NAMALWA (cell line): ENCODE measurements at regions not wholly inside any gene's neighbourhood (a gene's known extent, or its start where the extent isn't known, plus 50 kb on each side); places are given as distances from the start of the nearest gene placed in this dataset.
"Not testable (repeated sequence)": the region's sequence is repeated elsewhere in the genome, so short reads cannot be mapped to it uniquely, and the experiment has no call there.

Experiments used
- DNase-seq: peaks from one replicate; pipeline ENCODE4 v3.0.0-alpha.2; 2015; ENCODE audit warnings: low spot score

DNA sequence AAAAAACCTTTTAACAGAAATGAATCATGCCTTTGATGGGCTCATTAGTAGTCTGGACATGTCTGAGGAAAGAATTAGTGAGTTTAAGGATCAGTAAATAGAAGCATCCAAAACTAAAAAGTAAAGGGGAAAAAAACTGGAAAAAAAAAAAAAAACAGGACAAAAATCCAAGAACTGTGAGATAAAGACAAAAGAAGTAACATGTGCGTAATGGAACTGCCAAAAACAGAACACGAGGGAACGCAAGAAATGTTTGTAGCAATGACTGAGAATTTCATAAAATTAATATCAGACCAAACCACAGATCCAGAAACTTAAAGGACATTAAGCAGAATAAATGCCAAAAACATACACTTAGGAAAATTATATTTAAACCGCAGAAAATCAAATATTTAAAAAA, 77.4 kb downstream of the MS4A13 start:
- no peak for DNase-seq

DNA sequence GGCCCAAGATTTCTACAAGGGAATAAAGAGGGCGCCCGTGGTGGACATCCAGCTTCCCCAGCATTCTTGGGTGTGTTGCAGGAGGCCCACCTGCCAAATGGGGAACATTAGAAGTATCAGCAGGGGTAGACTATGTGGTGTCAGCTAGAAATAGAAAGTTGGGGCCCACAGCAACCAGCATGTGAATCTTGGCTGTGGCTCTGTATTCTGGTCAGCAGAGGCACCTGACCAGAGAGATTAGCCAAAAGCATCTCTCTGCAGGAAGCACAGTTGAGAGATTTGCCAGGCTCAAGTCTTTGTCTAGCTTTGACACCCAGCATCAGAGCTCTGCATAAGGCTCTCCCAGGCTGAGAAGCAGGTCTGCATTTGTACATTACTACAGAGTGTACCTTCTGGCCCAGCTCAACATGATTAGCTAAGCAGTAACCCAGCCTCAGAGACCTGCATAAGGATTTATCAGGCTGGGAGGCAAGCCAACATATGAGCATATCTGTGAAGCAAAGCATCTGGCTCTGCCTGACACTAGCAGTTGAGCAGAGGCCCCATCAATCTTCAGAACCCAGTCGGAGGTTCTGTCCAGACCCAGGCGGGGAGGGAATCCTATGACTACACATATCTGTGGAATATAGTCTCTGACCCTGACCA, 79.9 kb downstream of the MS4A13 start:
- no peak for DNase-seq

DNA sequence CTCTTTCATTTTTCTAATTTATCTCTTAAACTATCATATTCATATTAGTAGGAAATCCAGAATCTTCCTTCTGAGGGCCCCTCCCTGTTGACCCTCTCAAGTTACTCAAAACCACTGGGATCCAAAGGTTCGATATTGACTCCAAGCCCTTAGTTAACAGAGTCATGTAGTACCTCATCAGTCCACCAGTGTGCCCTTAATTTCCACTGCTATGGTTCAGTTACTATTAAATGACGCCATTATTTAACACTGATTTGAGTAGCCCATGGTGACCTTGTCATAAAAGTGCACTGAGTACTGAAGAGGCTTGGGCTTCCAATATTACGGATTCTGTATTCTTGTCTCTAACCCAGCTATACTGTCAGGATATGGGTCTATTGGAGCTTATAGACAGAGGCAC, 91.9 kb upstream of the MS4A8 start:
- DNase-seq, result no peak

DNA sequence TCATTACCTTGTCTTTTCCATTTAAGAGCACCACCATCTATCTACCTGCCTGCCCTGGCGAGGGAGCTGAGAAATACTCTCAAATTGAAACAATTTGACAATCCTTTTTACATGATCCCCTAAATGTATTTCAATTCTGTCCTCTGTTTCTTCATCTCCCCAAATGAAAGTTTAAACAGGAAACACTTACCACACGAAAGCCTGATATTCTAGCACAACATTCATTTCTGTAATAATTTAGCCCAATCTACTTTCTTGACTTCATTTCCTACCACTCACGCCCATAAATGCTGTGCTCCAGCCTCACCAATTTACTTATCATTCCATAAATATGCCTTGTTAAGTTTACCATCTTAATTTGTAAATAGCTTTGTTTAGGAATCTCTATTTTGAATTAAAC, 89.8 kb upstream of the MS4A8 start:
- no peak for DNase-seq

DNA sequence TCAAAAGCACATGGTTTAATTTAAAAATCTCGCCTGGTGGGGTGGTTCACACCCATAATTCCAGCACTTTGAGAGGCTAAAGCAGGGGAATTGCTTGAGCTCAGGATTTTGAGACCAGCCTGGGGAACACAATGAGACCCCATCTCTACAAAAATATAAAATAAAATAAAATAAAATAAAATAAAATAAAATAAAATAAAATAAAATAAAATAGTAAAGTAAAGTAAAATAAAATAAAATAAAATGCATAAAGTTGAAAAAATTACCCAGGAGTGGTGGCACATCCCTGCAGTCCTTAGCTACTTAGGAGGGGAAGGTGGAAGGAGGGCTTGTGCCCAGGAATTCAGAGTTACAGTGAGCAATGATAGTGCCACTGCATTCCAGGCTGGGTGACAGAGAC, 88.7 kb upstream of the MS4A8 start:
- no peak for DNase-seq

DNA sequence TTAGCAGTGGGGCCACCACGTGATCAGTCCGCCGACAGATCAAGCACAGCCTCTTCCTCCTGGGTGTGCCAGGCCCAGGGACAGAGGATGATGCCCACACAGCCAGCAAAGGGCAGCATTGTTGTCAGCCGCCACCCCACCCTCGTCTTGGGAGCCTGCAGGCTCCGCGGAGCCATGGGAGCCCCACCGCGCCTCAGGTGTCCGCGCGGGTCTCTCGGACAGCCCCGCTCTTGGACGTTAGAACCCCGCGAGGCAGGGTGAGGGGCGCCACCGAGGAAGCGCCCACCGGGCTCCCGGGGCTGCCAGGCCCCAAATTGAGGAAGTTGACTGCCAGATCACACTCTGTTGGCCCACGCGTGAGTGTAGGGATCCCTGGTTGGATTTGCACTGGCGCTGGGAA, 83.9 kb upstream of the MS4A8 start:
- DNase-seq, result no peak

DNA sequence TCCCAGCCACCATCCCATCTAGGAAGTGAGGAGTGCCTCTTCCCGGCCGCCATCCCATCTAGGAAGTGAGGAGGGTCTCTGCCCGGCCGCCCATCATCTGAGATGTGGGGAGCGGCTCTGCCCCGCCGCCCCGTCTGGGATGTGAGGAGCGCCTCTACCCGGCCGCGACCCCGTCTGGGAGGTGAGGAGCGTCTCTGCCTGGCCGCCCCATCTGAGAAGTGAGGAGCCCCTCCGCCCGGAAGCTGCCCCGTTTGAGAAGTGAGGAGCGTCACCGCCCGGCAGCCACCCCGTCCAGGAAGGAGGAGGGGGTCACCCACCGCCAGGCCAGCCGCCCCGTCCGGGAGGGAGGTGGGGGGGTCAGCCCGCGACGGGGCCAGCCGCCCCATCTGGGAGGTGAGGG, 77.5 kb upstream of the MS4A8 start:
- not testable (repeated sequence) for DNase-seq

DNA sequence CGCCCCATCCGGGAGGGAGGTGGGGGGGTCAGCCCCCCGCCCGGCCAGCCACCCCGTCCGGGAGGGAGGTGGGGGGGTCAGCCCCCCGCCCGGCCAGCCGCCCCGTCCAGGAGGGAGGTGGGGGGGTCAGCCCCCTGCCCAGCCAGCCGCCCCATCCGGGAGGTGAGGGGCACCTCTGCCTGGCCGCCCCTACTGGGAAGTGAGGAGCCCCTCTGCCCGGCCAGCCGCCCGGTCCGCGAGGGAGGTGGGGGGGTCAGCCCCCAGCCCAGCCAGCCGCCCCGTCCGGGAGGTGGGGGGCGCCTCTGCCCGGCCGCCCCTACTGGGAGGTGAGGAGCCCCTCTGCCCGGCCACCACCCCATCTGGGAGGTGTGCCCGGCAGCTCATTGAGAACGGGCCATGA, 76.6 kb upstream of the MS4A8 start:
- DNase-seq, result not testable (repeated sequence)

DNA sequence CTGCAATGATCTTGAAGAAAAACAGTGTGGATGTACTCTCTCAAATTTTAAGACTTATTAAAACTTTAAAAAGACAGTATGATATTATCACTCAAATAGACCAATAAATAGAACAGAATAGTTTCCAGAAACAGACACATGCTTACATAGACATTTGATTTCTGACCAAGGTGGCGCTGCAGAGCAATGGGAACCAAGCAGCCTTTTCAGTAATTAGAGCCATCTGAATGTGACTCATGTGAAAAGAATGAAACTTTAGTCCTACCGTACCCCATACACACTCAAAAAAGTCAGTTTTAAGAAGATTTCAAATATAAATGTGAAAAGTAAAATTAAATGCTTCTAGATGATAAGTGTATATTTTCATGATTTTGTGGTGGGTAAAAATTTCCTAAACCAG, 74.2 kb upstream of the MS4A8 start:
- peak; percentile 47 for DNase-seq

DNA sequence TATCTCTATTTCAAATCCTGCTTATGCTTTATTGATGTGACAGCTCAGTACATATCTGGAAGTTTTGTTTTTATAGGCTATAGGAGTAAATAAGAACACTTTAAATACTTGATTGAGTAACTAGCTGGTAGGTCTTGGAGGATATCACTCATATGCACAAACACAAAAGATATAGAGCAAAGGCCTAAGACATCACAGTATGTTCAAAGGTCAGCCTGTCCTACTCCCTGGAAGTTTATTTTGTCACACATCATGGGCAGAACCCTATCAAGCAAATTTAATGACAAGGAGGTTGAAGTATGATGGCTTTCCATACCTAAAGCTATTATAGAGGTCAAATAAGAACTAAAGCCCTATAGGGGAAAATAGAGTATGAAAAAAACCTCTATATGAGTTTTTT, 70.0 kb upstream of the MS4A8 start:
- no peak for DNase-seq

DNA sequence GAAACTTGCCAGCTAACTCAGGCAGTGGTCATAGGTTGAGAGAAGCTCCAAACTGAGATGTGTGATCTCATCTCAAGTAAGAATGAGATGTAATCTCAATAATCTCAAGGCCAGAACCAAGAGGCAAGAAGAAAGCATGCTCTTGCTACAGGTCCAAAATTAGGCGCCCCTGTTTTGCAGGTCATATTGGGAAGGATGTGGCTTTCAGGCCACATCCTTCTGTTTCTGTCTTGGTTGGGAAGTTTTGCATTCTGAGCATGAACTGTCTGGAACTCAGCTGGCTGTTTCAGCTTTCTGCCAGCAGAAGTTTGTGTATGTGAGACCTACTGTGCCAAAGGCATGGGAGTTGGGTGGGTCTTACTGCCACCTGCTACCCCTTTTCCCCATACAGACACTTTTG, 67.5 kb upstream of the MS4A8 start:
- no peak for DNase-seq

DNA sequence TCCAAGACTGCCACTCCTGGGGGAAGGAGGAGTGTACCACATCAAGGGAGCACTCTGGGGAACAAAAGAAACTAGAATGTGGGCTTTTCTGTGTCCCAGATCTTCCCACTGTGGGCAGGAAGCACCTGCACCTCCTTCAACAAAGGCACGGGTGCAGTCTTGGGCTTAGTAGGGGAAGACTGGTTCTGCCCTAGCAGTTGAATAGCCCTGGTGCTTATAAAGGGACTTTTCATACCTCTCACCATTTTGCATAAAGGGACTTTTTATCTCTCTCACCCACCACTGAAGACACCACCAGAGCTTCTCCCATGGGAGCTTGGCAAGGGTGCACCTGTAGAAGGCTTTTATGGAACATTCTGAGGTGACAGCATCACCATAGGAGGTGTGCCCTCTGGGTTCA, 65.8 kb upstream of the MS4A8 start:
- DNase-seq, result no peak

DNA sequence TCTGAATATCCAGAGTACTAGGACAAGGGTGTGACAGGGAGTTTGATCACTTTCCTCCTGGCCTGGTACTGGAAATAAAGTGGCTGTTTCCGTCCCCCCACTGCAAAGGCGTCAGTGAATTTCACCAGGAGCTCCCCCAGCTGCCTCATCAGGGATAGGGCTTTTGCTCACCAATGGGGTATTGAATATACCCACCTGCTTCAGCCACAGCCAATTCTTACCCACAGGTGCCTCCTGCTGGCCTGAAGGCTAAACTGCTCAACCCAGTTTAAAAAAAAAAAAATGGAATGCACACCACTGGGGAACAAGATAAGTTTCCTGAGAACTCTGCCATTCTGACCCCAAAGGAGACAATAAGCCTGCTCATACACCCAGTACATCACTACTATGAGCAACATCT, 65.3 kb upstream of the MS4A8 start:
- peak; percentile 41 for DNase-seq

DNA sequence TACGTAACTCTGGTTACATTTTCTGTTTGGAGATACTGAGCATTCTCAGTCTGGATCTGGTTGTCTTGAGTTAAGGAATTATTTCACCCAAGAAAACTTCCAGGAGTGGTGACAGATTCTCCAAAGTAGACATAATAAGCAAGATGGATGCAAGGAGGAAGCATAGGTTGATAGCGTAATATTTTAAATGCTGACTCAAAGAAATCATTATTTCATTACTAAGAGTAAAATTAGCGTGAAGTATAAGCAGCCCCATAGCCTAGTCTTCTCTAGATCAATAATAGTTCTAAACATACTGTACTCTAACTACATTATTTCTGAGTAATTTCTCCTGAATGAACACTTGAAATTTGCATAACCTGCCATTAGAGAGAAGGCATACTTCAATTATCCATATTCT, 57.5 kb upstream of the MS4A8 start:
- no peak for DNase-seq

DNA sequence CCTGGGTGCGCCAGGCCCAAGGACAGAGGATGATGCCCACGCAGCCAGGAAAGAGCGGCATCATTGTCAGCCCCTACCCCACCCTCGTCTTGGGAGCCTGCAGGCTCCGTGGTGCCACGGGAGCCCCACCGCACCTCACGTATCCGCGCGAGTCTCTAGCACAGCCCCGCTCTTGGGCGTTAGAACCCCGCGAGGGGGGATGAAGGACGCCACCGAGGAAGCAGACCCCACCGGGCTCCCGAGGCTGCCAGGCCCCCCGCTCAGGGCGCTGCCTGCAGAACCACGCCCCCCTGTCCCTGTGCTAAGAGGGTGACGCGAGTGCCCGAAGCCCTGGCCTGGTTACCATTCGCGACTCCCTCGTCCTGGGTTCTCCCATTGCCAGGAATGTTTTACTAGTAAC, 52.3 kb upstream of the MS4A8 start:
- no peak for DNase-seq
